Sigmoid colon (tissue), 3 donors: ENCODE measurements at regions not wholly inside any gene's neighbourhood (a gene's known extent, or its start where the extent isn't known, plus 50 kb on each side); places are given as distances from the start of the nearest gene placed in this dataset.

ENCODE experiments used
- CTCF ChIP-seq, 4 experiments: fragments of 450-650 bp in 3 of 4; fragments of 200-600 bp in 1 of 4; IDR thresholded peaks; one replicate each; pipeline ENCODE4 v1.5.1; 2016 to 2019; ENCODE audit warnings: antibody characterized with exemption in 4 of 4, mild to moderate bottlenecking in 3 of 4, moderate library complexity in 2 of 4
- POLR2A ChIP-seq, 2 donors: fragments of 450-650 bp; IDR thresholded peaks; one replicate each; pipeline ENCODE4 v1.6.1; 2016; ENCODE audit warnings: antibody characterized with exemption in 2 of 2, mild to moderate bottlenecking in 2 of 2, moderate library complexity in 2 of 2

GRCh38 chr9:88256216-88256615, 117.9 kb upstream of the SPATA31C2 start:
- TF ChIP-seq CTCF (IDR thresholded peaks at IDR 0.05) (no peak), POLR2A (IDR thresholded peaks at IDR 0.05) (no peak)
